B cell (primary cell): ENCODE measurements at regions not wholly inside any gene's neighbourhood (a gene's known extent, or its start where the extent isn't known, plus 50 kb on each side); places are given as distances from the start of the nearest gene placed in this dataset.
"Not testable (repeated sequence)": the region's sequence is repeated elsewhere in the genome, so short reads cannot be mapped to it uniquely, and the experiment has no call there.

Experiments used
- ATAC-seq: fragments of 200-7000 bp; cut with Tn5 transposase; one replicate; pipeline ENCODE4 v1.10.0; 2021; ENCODE audit warnings: low read depth, mild to moderate bottlenecking, moderate number of reproducible peaks, moderate library complexity
- CTCF ChIA-PET: fragments of 350-600 bp; sonication (Branson Sonifier 250); formaldehyde crosslinking; loops from one replicate; lab custom pipeline; 2021; ENCODE audit warnings: antibody characterized with exemption, inconsistent platforms; lab: Charles Lee
- POLR2A ChIA-PET: fragments of 350-600 bp; sonication (Branson Sonifier 250); formaldehyde crosslinking; loops from one replicate; lab custom pipeline; 2021; ENCODE audit warnings: antibody characterized with exemption; lab: Charles Lee
- DNase-seq: peaks from one replicate; pipeline ENCODE4 v3.0.0; 2013
- H2AFZ ChIP-seq: 2 replicates; pipeline ENCODE4 v1.6.1; 2012; ENCODE audit warnings: mild to moderate bottlenecking, low read depth, low read length; ENCODE audit not compliant: insufficient read depth, poor library complexity, severe bottlenecking
- H3K27ac ChIP-seq, 2 donors: 1 replicate in 1 of 2; 2 replicates in 1 of 2; pipeline ENCODE4 v1.5.1; 2012 to 2013; ENCODE audit warnings: low read length in 2 of 2, mild to moderate bottlenecking in 2 of 2, moderate library complexity in 1 of 2
- H3K27me3 ChIP-seq, 4 experiments: fragments of 200-600 bp in 1 of 4; sonication (generic) in 1 of 4; replicated peaks in 1 of 4; 1 replicate in 2 of 4; 2 replicates in 2 of 4; pipeline versions ENCODE4 v1.6.1 to v1.7.0; 2013 to 2016; ENCODE audit warnings: low read length in 3 of 4, mild to moderate bottlenecking in 2 of 4, mixed read lengths in 1 of 4, moderate library complexity in 1 of 4; ENCODE audit not compliant: insufficient read depth in 4 of 4, control insufficient read depth in 3 of 4; ENCODE audit errors: control extremely low read depth in 1 of 4
- H3K36me3 ChIP-seq, 2 experiments: replicated peaks in 1 of 2; 1 replicate in 1 of 2; 2 replicates in 1 of 2; pipeline versions ENCODE4 v1.6.1 to v1.7.1; 2013; ENCODE audit warnings: low read length in 1 of 2; ENCODE audit not compliant: insufficient read depth in 2 of 2, control insufficient read depth in 1 of 2; ENCODE audit errors: control extremely low read depth in 1 of 2, extremely low read depth in 1 of 2
- H3K4me1 ChIP-seq, 2 donors: fragments of 200-600 bp in 1 of 2; sonication (generic) in 1 of 2; 1 replicate in 1 of 2; 2 replicates in 1 of 2; pipeline versions ENCODE4 v1.5.1 to v1.6.1; 2013 to 2017; ENCODE audit warnings: low read length in 2 of 2; ENCODE audit not compliant: control insufficient read depth in 2 of 2, insufficient read depth in 2 of 2
- H3K4me2 ChIP-seq: replicated peaks from 2 replicates; pipeline ENCODE3; 2012; ENCODE audit warnings: mild to moderate bottlenecking, low read depth, low read length; ENCODE audit not compliant: poor library complexity, severe bottlenecking
- H3K4me3 ChIP-seq, 5 experiments: fragments of 200-600 bp in 1 of 5; sonication (generic) in 1 of 5; 1 replicate in 3 of 5; 2 replicates in 2 of 5; pipeline versions ENCODE4 v1.5.1 to v1.7.0; 2011 to 2016; ENCODE audit warnings: low read length in 4 of 5, mild to moderate bottlenecking in 4 of 5, low read depth in 2 of 5, control low read depth in 1 of 5, moderate library complexity in 1 of 5; ENCODE audit not compliant: insufficient read depth in 1 of 5; ENCODE audit errors: control extremely low read depth in 1 of 5, extremely low read depth in 1 of 5
- H3K79me2 ChIP-seq: fragments of 200-600 bp; sonication (generic); one replicate; pipeline ENCODE4 v1.6.0; 2016; ENCODE audit warnings: low read length; ENCODE audit not compliant: control insufficient read depth, insufficient read depth
- H3K9ac ChIP-seq: fragments of 200-600 bp; sonication (generic); 2 replicates; pipeline ENCODE4 v1.6.1; 2017; ENCODE audit warnings: mild to moderate bottlenecking, low read length, moderate library complexity
- H3K9me3 ChIP-seq, 3 donors: one replicate each; pipeline versions ENCODE4 v1.6.1 to v1.7.1; 2013; ENCODE audit warnings: low read length in 2 of 3; ENCODE audit not compliant: control insufficient read depth in 2 of 3, insufficient read depth in 1 of 3; ENCODE audit errors: control extremely low read depth in 1 of 3
- H4K20me1 ChIP-seq: 2 replicates; pipeline ENCODE4 v1.6.0; 2012; ENCODE audit warnings: mild to moderate bottlenecking, low read length; ENCODE audit not compliant: insufficient read depth, control insufficient read depth, poor library complexity, severe bottlenecking
- H3K27ac Mint-ChIP-seq: one replicate; pipeline ENCODE4 v1.8.0; 2021; ENCODE audit warnings: mixed read lengths
- H3K27me3 Mint-ChIP-seq: one replicate; pipeline ENCODE4 v1.8.0; 2021; ENCODE audit warnings: mixed read lengths
- H3K4me1 Mint-ChIP-seq: one replicate; pipeline ENCODE4 v1.8.0; 2021; ENCODE audit warnings: mixed read lengths
- H3K4me3 Mint-ChIP-seq: one replicate; pipeline ENCODE4 v1.8.0; 2021; ENCODE audit warnings: mixed read lengths
- H3K9me3 Mint-ChIP-seq: one replicate; pipeline ENCODE4 v1.8.0; 2022; ENCODE audit warnings: mixed read lengths; ENCODE audit not compliant: insufficient read depth
- EZH2 ChIP-seq: IDR thresholded peaks from 2 replicates; pipeline ENCODE4 v1.6.1; 2012; ENCODE audit warnings: borderline replicate concordance, low read depth, mild to moderate bottlenecking, moderate library complexity, low read length; ENCODE audit not compliant: insufficient read depth, poor library complexity, severe bottlenecking
- WGBS: methylation state at CpG from one replicate; pipeline ENCODE4 v1.1.5; 2013; ENCODE audit warnings: missing lambda C conversion rate; ENCODE audit not compliant: insufficient coverage; 5-methylcytosine and 5-hydroxymethylcytosine counted together
- intact Hi-C: fragments of 100-400 bp; cut with micrococcal nuclease; formaldehyde crosslinking; loops from one replicate; pipeline ENCODE4 v1.10.0; 2022

DNA sequence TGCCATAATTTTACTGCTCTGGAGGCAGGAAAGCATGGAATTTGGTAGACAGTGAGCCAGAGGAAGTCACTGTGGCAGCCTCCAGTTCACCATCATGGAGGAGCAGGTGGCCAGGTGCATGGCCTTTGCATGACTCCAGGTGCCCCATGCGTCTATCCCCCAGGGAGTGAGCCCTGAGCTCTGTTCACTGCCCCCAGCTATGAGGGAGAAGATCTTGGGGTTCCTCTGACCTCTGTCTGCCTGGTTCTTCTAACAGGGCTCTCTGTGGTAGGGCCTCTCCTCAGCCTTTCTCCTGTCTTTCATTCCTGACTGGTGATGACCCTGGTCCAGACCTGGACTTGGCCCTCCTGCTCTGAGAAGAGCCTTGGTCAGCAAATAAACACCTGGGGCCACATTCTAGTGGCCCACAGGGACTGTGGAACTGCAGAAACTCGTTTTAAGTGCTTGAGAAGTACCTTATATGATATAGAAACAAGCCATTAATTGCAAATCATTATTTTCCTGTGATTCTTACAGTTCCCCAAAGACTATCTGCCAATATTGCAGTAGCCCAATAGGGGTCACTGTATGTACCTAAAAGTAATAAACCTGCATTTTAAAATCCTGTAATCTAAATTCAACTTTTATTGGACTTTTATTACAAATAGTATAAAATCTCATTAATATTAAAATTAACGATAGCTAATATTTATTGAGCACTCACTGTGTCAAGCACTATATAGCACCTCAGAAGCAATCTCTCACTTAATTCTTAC, 120.0 kb upstream of the SYT13 start:
- H3K27me3 ChIP-seq, result peaks cover 0 to 17% (median 0%) of the 10 kb centered on the region in 4 experiments
- Mint-ChIP-seq H3K27ac (no peak overlapping the region), H3K4me3 (no peak overlapping the region), H3K27me3 (peaks cover 39% of the 10 kb centered on the region), H3K9me3 (no peaks in the 10 kb centered on the region), H3K4me1 (no peaks in the 10 kb centered on the region)
- intact Hi-C loops, result no loop called here
- ChIA-PET POLR2A (no interaction called here), CTCF (no interaction called here)
- DNase-seq (no peak), ATAC-seq (no peak)
- TF ChIP-seq EZH2, result no peak
- H3K36me3 ChIP-seq, result no peaks in the 10 kb centered on the region
- no peaks in the 10 kb centered on the region for H3K4me1 ChIP-seq
- WGBS, result 77% methylated on average over 1 of the region's 3 CpGs
- H4K20me1 ChIP-seq, result no peaks in the 10 kb centered on the region
- no peak overlapping the region for H3K27ac ChIP-seq
- H3K4me3 ChIP-seq, result no peak overlapping the region
- no peak overlapping the region for H3K4me2 ChIP-seq
- no peak overlapping the region for H2AFZ ChIP-seq
- H3K79me2 ChIP-seq, result no peaks in the 10 kb centered on the region
- H3K9me3 ChIP-seq, result no peaks in the 10 kb centered on the region
- H3K9ac ChIP-seq, result no peak overlapping the region

DNA sequence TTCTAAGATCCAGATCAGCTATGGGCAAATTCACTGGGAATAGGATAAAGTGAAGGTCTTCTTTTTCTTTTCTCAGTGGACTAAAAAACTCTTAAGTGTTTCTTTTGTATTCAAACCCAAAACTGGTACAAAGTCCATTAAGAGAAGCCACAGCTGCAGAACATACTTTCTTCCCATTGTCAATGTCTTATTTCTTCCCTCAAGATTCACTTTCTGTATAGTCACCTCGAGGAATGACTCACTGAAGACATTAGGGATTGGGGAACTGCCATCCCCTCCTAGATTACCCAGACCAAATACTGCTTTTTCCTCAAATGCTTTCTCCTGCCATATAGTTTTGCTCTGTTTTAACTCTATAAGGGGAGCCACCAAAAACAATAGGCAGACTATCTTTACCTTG, 117.4 kb upstream of the SYT13 start:
- H3K4me3 Mint-ChIP-seq, POLR2A ChIA-PET, H3K4me1 ChIP-seq, H4K20me1 ChIP-seq, H3K36me3 ChIP-seq, H3K4me3 ChIP-seq, H3K4me1 Mint-ChIP-seq, H3K9me3 Mint-ChIP-seq, DNase-seq, intact Hi-C loops, H3K79me2 ChIP-seq, H3K27ac Mint-ChIP-seq, H3K27ac ChIP-seq, H3K27me3 ChIP-seq, H3K9ac ChIP-seq, H2AFZ ChIP-seq, ATAC-seq, CTCF ChIA-PET, H3K4me2 ChIP-seq, H3K9me3 ChIP-seq: not testable (repeated sequence)
- no CpG with 5 or more reads among the region's 1 CpG for WGBS
- H3K27me3 Mint-ChIP-seq, result peaks cover 33% of the 10 kb centered on the region
